Breast epithelium (tissue), 3 donors: ENCODE measurements at regions not wholly inside any gene's neighbourhood (a gene's known extent, or its start where the extent isn't known, plus 50 kb on each side); places are given as distances from the start of the nearest gene placed in this dataset.

Experiments used
- CTCF ChIP-seq, 3 donors: fragments of 450-650 bp; IDR thresholded peaks; one replicate each; pipeline ENCODE4 v1.5.1; 2016 to 2017; ENCODE audit warnings: antibody characterized with exemption in 3 of 3, mild to moderate bottlenecking in 3 of 3, moderate library complexity in 3 of 3
- POLR2A ChIP-seq: fragments of 450-650 bp; IDR thresholded peaks from one replicate; pipeline ENCODE4 v1.6.1; 2016; ENCODE audit warnings: antibody characterized with exemption, mild to moderate bottlenecking, moderate library complexity
- POLR2AphosphoS5 ChIP-seq, 3 donors: sonication (generic); formaldehyde crosslinking; IDR thresholded peaks; one replicate each; pipeline ENCODE4 v1.6.1; 2017; ENCODE audit warnings: antibody characterized with exemption in 3 of 3

DNA sequence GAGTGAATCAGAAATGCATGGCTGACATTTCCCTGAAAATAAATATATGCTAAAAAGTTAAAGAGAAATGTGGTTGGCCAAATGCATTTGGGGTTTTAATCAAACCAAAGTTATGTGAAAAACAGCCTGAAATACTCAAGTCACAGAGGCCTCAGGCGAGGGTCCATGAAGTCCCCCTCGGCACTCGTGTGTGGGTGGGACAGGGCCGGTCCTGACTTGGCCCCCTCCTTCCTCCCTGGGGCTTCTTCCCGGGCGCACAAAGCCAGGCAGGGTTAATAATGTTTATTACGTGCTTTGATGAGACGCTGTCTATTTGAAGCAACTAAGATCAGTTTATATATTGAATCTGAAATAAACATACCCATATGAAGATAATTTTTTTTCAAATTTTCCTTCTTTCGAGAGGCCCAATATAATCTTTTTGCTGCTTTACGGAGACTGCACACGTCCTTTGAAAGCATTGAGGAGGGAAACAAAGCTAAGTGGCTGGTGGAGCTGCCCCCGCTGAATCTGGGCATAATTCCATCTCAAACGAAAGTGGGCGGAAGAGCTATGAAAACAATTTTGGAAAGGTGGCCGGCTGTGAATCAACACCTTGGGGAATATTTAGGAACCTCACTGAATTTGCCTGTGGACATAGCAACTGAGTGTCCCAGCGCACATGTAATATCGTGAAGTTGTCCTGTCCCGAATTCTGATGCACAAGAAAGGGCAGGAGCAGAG lies 55.8 kb upstream of the SMOC2 start:
- TF ChIP-seq CTCF (IDR thresholded peaks at IDR 0.05) (no peak), POLR2A (no peak), POLR2AphosphoS5 (IDR thresholded peaks at IDR 0.05) (no peak)
